Pancreas (tissue), 10 donors: ENCODE measurements at regions not wholly inside any gene's neighbourhood (a gene's known extent, or its start where the extent isn't known, plus 50 kb on each side); places are given as distances from the start of the nearest gene placed in this dataset.

Experiments
- ATAC-seq, 4 donors: fragments of 200-7000 bp; cut with Tn5 transposase; one replicate each; pipeline versions ENCODE4 v1.8.0 to v1.9.1; 2020; ENCODE audit warnings: mild to moderate bottlenecking in 4 of 4, moderate library complexity in 4 of 4
- DNase-seq, 6 donors: peaks; one replicate each; pipeline ENCODE4 v3.0.0-alpha.2; 2020
- FAIRE-seq: peaks from 2 replicates; lab custom pipeline; 2012; peaks lifted over from hg19 to GRCh38; lab: Jason Lieb, UNC
- H3K27ac ChIP-seq, 4 donors: fragments of 200-600 bp; sonication (generic); 1 replicate in 3 of 4; 2 replicates in 1 of 4; pipeline versions ENCODE4 v1.5.0 to v1.8.0; 2020
- H3K27me3 ChIP-seq, 4 donors: fragments of 200-600 bp; one replicate each; pipeline ENCODE4 v1.8.0; 2021
- H3K36me3 ChIP-seq, 3 donors: fragments of 200-600 bp; sonication (generic) in 1 of 3; one replicate each; pipeline versions ENCODE4 v1.5.0 to v1.8.0; 2020 to 2021
- H3K4me1 ChIP-seq, 3 donors: fragments of 200-600 bp; one replicate each; pipeline ENCODE4 v1.8.0; 2021
- H3K4me3 ChIP-seq, 4 donors: fragments of 200-600 bp; sonication (generic) in 2 of 4; one replicate each; pipeline versions ENCODE4 v1.5.0 to v1.8.0; 2020 to 2021
- H3K9me3 ChIP-seq, 4 donors: fragments of 200-600 bp; one replicate each; pipeline ENCODE4 v1.8.0; 2021
- WGBS, 2 donors: extraction: QIAGEN DNeasy Blood & Tissue Kit; methylation state at CpG; one replicate each; pipeline ENCODE4 v1.1.7; 2013; 5-methylcytosine and 5-hydroxymethylcytosine counted together
- intact Hi-C, 3 donors: fragments of 100-400 bp; cut with DNase I; formaldehyde crosslinking; loops; one replicate each; pipeline versions ENCODE4 v1.11.1 to v1.14.2; 2022
- TF ChIP-seq, protein P1 (sequence below), 4 donors: fragments of 200-600 bp; sonication (generic) in 3 of 4; IDR thresholded peaks; one replicate each; pipeline versions ENCODE4 v1.5.0 to v1.8.0; 2021; ENCODE audit warnings: antibody characterized with exemption in 4 of 4
- donor health status: healthy with polysubstance abuse.
- donor health status: DM: no; HTN: no; CAD: no; lungs with moderate emphysema.
- donor health status: DM: no; HTN: no; CAD: no.
- donor health status: control.
- donor health status: control.
- donor health status: Bipolar disorder and iron deficiency.
- donor health status: DM: yes; HTN: yes; CAD: no.
- donor health status: DM: no; HTN: no; CAD: no.
- donor health status: DM: no; HTN: no; CAD: no.
- donor health status: DM: yes; HTN: yes; CAD: no.

DNA sequence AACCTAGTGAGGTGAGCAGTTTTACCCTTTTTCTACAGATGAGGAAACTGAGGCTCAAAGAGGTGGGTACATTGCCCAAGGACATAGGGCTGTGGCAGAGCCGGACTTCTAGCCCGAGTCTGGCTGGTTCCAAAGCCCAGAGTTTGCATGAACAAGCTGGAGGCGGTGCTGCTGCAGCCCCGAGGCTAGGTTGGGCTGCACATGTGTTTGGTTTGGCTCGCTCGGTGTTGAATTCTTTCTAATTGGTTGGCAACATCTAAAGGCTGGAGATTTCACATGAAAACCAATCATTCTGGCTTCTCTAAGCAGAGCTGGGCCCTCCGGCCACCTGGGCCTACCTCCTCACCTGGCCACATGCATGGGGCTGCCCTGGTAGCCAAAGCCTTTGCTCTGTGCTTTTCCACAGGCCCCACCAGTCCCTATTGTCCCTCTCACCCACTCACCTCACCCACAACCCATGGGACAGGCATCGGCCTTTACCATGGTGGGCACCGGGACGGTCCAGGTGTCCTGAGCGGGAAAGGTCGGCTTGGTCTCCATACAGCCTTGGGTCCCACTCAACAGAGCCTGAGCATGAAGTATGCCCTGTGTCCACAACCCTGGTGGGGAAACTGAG, 262.3 kb downstream of the NSG2 start:
- Histone ChIP-seq H3K4me1 (no peaks in the 10 kb centered on the region), H3K36me3 (no peaks in the 10 kb centered on the region), H3K27ac (no peak overlapping the region), H3K27me3 (no peaks in the 10 kb centered on the region), H3K9me3 (no peaks in the 10 kb centered on the region), H3K4me3 (no peak overlapping the region)
- intact Hi-C loops: loop anchor here in 1 of 3 donors (10.0 kb wide), 1 partner anchor 253 kb away; no protein-coding TSS in a partner anchor
- FAIRE-seq (no peak), DNase-seq (peak in 1 of 6 donors; percentile 29), ATAC-seq (peak in 2 of 4 donors; percentile 38 to 55)
- TF ChIP-seq, protein P1, sequence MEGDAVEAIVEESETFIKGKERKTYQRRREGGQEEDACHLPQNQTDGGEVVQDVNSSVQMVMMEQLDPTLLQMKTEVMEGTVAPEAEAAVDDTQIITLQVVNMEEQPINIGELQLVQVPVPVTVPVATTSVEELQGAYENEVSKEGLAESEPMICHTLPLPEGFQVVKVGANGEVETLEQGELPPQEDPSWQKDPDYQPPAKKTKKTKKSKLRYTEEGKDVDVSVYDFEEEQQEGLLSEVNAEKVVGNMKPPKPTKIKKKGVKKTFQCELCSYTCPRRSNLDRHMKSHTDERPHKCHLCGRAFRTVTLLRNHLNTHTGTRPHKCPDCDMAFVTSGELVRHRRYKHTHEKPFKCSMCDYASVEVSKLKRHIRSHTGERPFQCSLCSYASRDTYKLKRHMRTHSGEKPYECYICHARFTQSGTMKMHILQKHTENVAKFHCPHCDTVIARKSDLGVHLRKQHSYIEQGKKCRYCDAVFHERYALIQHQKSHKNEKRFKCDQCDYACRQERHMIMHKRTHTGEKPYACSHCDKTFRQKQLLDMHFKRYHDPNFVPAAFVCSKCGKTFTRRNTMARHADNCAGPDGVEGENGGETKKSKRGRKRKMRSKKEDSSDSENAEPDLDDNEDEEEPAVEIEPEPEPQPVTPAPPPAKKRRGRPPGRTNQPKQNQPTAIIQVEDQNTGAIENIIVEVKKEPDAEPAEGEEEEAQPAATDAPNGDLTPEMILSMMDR (IDR thresholded peaks at IDR 0.05): no peak
- 59 to 62% methylated on average over 12 of the region's 12 CpGs for WGBS, 2 donors

DNA sequence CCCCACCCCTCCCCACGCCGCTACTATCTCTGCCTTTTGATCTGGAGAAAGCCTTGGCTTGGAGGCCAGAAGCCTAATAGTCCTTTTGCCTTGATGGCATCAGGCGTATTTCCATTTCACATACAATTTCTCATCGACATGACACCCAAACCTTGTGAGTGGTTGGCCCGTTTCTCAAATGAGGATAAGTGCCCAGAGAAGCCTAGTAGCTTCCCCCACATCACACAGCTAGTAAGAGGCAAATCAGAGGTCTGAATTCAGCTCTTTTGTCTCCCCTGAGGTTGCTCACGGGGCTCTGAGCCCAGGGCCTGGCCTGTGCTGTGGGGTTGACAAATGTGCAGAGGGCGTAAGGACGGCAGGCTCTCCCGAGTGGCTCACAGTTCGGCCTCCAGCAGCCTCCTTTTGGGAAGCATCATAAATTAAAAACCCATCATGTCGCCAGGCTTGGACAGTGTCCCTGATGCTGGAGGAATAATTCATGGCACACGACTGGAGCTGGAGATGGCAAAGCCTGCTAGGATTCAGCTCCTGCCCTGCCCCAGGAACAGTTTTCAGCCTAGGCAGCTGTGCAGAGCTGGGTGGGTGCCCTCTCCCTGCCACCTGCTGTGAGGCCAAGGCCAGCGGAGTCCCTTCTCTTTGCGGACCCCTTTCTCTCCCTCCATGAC, 263.8 kb downstream of the NSG2 start:
- H3K9me3 ChIP-seq: no peaks in the 10 kb centered on the region
- TF ChIP-seq, protein P1 (IDR thresholded peaks at IDR 0.05): no peak
- DNase-seq (no peak), ATAC-seq (no peak), FAIRE-seq (no peak)
- 75 to 88% methylated on average over 14 of the region's 14 CpGs for WGBS, 2 donors
- no peaks in the 10 kb centered on the region for H3K36me3 ChIP-seq
- H3K4me1 ChIP-seq: no peaks in the 10 kb centered on the region
- H3K27me3 ChIP-seq: no peaks in the 10 kb centered on the region
- intact Hi-C loops: loop anchor here in 1 of 3 donors (10.0 kb wide), 1 partner anchor 254 kb away; no protein-coding TSS in a partner anchor
- no peak overlapping the region for H3K4me3 ChIP-seq
- no peak overlapping the region for H3K27ac ChIP-seq

DNA sequence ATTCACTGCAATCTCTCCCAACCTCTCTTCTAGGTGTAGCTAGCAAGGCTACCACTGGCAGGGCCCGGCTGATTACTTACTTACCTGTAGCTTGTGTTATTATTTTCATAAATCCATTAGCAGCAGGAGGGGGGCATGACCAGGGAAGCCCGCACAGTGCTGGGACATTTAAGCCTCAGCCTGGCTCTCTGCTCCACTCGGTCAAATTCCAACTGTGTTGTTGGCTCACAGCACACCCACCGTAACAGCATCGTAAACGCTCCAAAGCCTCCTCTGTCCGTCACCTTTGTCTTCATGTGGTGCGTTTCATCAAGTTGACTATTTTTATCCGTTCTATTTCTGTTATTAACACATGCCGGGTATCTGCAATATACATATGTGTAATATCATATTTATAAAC, 264.7 kb downstream of the NSG2 start:
- Histone ChIP-seq H3K4me1 (no peaks in the 10 kb centered on the region), H3K4me3 (no peak overlapping the region), H3K36me3 (no peaks in the 10 kb centered on the region), H3K27ac (no peak overlapping the region), H3K9me3 (no peaks in the 10 kb centered on the region), H3K27me3 (no peaks in the 10 kb centered on the region)
- intact Hi-C loops: loop anchor here in 2 of 3 donors (5.0 to 10.0 kb wide), 3 partner anchors 263 to 695 kb away; partner anchors contain the start of genes NSG2 (in 2 of the 2) and BOD1 (in 1 of the 2)
- ATAC-seq (no peak), FAIRE-seq (no peak), DNase-seq (no peak)
- TF ChIP-seq, protein P1 (IDR thresholded peaks at IDR 0.05): no peak
- 75 to 83% methylated on average over 10 of the region's 10 CpGs for WGBS, 2 donors

DNA sequence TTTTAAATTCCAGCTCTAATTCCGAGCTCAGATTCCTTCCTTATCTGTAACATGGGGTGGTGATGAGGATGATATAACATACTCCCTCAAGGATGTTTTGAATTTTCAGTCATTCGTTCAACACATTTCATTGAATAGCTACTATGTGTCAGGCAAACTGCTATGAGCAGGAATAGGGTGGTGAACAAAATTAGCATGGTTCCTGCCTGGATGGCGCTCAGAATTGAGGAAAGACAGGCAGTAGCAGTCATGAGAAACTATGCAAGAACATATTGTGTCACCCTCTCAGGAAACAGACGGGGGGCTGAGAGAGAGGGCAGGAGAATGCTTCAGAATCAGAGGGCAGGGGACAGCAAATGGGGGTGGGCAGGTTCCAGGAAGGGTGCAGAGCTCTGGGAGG, 265.2 kb downstream of the NSG2 start:
- DNase-seq (no peak), ATAC-seq (no peak), FAIRE-seq (no peak)
- no peaks in the 10 kb centered on the region for H3K4me1 ChIP-seq
- no peak overlapping the region for H3K27ac ChIP-seq
- no peaks in the 10 kb centered on the region for H3K36me3 ChIP-seq
- no peaks in the 10 kb centered on the region for H3K27me3 ChIP-seq
- WGBS, 2 donors: 72 to 88% methylated on average over 4 of the region's 4 CpGs
- intact Hi-C loops: loop anchor here in 2 of 3 donors (5.0 to 10.0 kb wide), 3 partner anchors 263 to 696 kb away; partner anchors contain the start of genes NSG2 (in 2 of the 2) and BOD1 (in 1 of the 2)
- no peaks in the 10 kb centered on the region for H3K9me3 ChIP-seq
- TF ChIP-seq, protein P1 (IDR thresholded peaks at IDR 0.05): no peak
- no peak overlapping the region for H3K4me3 ChIP-seq
